Testis (tissue), 2 donors: ENCODE measurements at regions not wholly inside any gene's neighbourhood (a gene's known extent, or its start where the extent isn't known, plus 50 kb on each side); places are given as distances from the start of the nearest gene placed in this dataset.

ENCODE experiments used
- DNase-seq: peaks from one replicate; pipeline ENCODE4 v3.0.0-alpha.2; 2019
- H3K27ac ChIP-seq, 2 donors: fragments of 200-600 bp; sonication (generic); one replicate each; pipeline ENCODE4 v1.5.1; 2019
- H3K27me3 ChIP-seq: fragments of 200-600 bp; sonication (generic); one replicate; pipeline ENCODE4 v1.5.1; 2019
- H3K36me3 ChIP-seq: fragments of 200-600 bp; sonication (generic); one replicate; pipeline ENCODE4 v1.5.1; 2017; ENCODE audit warnings: low read depth; ENCODE audit errors: missing control alignments
- H3K4me1 ChIP-seq: fragments of 200-600 bp; sonication (generic); one replicate; pipeline ENCODE4 v1.5.1; 2019
- H3K4me3 ChIP-seq, 2 donors: fragments of 200-600 bp; sonication (generic); one replicate each; pipeline ENCODE4 v1.5.1; 2017 to 2019
- H3K9me3 ChIP-seq: fragments of 200-600 bp; sonication (generic); one replicate; pipeline ENCODE4 v1.5.1; 2017
- POLR2A ChIP-seq: fragments of 450-650 bp; IDR thresholded peaks from one replicate; pipeline ENCODE4 v1.6.1; 2017; ENCODE audit warnings: antibody characterized with exemption, mild to moderate bottlenecking, moderate library complexity
- WGBS, 2 donors: methylation state at CpG; one replicate each; pipeline ENCODE4 v1.1.5; 2018; 5-methylcytosine and 5-hydroxymethylcytosine counted together
- intact Hi-C: fragments of 100-400 bp; cut with DNase I; formaldehyde crosslinking; loops from one replicate; pipeline ENCODE4 v1.15.1; 2023; ENCODE audit warnings: low total_unique reads
- TF ChIP-seq, protein P1 (sequence below), 3 experiments: fragments of 450-650 bp in 2 of 3; fragments of 200-600 bp in 1 of 3; sonication (generic) in 1 of 3; IDR thresholded peaks; one replicate each; pipeline ENCODE4 v1.5.1; 2016 to 2019; ENCODE audit warnings: antibody characterized with exemption in 3 of 3, mild to moderate bottlenecking in 2 of 3, moderate library complexity in 1 of 3

DNA sequence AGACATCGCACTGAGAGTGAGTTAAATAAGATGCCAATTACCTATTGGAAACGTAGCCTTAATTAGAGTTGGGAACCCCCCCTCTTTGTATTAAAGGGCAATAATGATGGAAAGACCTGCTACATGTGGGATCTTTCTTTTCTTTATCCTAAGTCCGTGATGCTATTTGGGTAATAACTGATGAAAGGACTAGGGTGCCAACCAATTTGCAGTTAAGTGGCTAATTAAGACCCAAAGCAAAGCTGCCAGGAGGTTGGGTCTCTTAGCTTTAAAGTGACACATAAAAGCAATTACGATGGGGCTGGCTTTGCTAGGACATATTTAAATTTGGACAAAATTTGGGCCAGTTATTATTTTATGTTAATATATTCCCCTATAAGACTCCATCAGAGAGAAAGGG lies 728.8 kb downstream of the NR2F1-AS1 start:
- Histone ChIP-seq H3K27ac (no peak overlapping the region), H3K4me1 (no peaks in the 10 kb centered on the region), H3K4me3 (no peak overlapping the region), H3K9me3 (no peaks in the 10 kb centered on the region), H3K36me3 (no peaks in the 10 kb centered on the region), H3K27me3 (no peaks in the 10 kb centered on the region)
- DNase-seq = no peak
- TF ChIP-seq, protein P1, sequence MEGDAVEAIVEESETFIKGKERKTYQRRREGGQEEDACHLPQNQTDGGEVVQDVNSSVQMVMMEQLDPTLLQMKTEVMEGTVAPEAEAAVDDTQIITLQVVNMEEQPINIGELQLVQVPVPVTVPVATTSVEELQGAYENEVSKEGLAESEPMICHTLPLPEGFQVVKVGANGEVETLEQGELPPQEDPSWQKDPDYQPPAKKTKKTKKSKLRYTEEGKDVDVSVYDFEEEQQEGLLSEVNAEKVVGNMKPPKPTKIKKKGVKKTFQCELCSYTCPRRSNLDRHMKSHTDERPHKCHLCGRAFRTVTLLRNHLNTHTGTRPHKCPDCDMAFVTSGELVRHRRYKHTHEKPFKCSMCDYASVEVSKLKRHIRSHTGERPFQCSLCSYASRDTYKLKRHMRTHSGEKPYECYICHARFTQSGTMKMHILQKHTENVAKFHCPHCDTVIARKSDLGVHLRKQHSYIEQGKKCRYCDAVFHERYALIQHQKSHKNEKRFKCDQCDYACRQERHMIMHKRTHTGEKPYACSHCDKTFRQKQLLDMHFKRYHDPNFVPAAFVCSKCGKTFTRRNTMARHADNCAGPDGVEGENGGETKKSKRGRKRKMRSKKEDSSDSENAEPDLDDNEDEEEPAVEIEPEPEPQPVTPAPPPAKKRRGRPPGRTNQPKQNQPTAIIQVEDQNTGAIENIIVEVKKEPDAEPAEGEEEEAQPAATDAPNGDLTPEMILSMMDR (IDR thresholded peaks at IDR 0.05) = no peak
- no peak for TF ChIP-seq POLR2A
- intact Hi-C loops = no loop called here
- WGBS, 2 donors = 68 to 74% methylated on average over 4 of the region's 4 CpGs

DNA sequence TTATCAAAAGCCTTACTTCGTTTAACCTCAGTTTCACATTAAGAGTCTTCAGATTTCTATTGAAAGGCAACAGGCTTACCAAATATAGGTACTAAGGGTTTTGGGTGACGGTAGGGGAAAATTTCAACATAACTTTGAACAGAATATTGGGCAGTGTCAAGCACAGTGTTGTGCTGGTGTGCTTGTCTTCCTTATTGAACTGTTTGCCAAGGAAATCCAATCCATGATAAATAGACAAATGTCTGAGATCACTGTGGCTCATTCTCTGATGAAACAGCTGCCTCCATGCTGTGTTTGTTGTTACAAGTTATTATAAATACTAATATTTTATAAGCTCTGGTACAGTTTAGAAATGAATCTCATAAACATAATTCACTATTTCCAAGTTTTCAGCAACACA lies 730.1 kb downstream of the NR2F1-AS1 start:
- no peak for DNase-seq
- TF ChIP-seq POLR2A = no peak
- TF ChIP-seq, protein P1 (IDR thresholded peaks at IDR 0.05) = no peak
- Histone ChIP-seq H3K9me3 (no peaks in the 10 kb centered on the region), H3K27me3 (no peaks in the 10 kb centered on the region), H3K27ac (no peak overlapping the region), H3K4me1 (no peaks in the 10 kb centered on the region), H3K36me3 (no peaks in the 10 kb centered on the region), H3K4me3 (no peak overlapping the region)
- intact Hi-C loops = no loop called here
- WGBS, 2 donors = 69 to 76% methylated on average over 2 of the region's 2 CpGs

DNA sequence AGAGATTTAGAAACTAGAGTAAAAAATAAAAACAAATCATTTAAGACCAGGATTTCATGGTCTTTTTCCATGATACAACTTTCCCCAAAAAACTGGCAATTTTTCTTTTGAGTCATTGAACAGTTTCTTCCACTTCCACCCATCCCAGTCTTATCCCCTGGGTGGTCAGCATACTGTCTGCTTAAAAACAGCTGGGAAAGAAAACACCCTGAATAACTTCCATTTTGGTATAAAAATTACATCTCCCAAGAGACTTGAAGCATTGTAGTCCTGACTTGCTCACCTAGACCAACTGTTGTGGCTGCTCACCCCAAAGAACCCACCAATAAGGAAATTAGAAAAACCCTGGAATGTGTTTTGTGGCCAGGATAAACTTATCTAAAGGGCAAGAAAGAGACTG lies 731.3 kb downstream of the NR2F1-AS1 start:
- H3K27ac ChIP-seq = no peak overlapping the region

DNA sequence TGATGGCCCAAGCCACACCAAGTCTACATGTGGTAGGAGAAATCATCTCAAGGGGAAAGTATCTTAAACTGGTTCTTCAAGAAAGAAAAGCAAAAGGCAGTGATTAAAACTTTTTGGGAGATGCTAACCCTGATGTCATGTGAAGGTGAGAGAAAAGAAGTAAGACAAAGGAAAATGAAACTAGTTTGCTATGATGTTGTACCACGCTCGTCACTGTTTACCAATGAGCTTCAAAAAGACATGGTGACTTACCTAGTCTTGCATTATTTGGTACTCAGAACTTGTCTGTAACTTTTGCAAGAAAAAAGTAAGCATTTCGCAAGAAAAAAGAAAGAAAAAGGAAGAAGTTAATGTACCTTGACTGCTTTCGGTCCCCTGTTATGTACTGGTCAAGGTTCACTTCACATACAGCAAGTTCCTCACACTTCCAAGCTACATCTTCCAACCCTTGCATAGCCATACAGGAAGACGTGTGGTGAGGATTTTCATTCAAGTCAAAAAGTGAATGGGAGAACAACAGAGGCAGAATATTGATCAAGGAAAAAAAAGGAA lies 739.3 kb downstream of the NR2F1-AS1 start:
- DNase-seq = no peak
- no peaks in the 10 kb centered on the region for H3K4me1 ChIP-seq
- no peak for TF ChIP-seq POLR2A
- TF ChIP-seq, protein P1 (IDR thresholded peaks at IDR 0.05) = no peak
- H3K9me3 ChIP-seq = no peaks in the 10 kb centered on the region
- WGBS, 2 donors = 90 to 92% methylated on average over 5 of the region's 5 CpGs
- H3K36me3 ChIP-seq = no peaks in the 10 kb centered on the region
- H3K27me3 ChIP-seq = no peaks in the 10 kb centered on the region
- intact Hi-C loops = no loop called here
- H3K27ac ChIP-seq = no peak overlapping the region
- H3K4me3 ChIP-seq = no peak overlapping the region

More for the DNA sequence above, 731.3 kb downstream of the NR2F1-AS1 start:
- Histone ChIP-seq H3K9me3 (no peaks in the 10 kb centered on the region), H3K27me3 (no peaks in the 10 kb centered on the region), H3K4me3 (no peak overlapping the region), H3K36me3 (no peaks in the 10 kb centered on the region), H3K4me1 (no peaks in the 10 kb centered on the region)
- no peak for DNase-seq
- intact Hi-C loops = no loop called here
- TF ChIP-seq, protein P1 (IDR thresholded peaks at IDR 0.05) = no peak
- TF ChIP-seq POLR2A = no peak

DNA sequence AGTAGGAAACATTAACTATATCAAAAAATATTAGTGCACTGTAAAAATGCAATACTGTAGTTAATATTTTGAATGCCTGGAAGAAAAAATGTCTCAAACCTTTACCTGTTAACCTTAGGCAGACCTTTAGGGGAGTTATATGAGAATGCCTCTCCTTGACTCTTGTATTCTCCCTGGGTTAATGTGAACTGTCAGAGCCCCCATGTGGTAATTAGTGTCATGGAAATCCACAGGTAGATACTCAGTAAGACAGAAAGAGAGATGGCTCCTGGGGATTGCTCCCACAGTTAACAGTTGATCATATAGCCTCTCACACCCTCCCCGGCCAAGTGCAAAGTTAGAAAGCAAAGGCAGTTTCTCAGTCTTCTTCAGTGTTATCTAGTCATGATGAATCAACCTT lies 742.8 kb downstream of the NR2F1-AS1 start:
- TF ChIP-seq POLR2A = no peak
- TF ChIP-seq, protein P1 (IDR thresholded peaks at IDR 0.05) = no peak
- no peaks in the 10 kb centered on the region for H3K4me1 ChIP-seq
- H3K9me3 ChIP-seq = no peaks in the 10 kb centered on the region
- no peak for DNase-seq
- no peaks in the 10 kb centered on the region for H3K36me3 ChIP-seq
- H3K27me3 ChIP-seq = no peaks in the 10 kb centered on the region
- 88 to 95% methylated on average over 1 of the region's 1 CpG for WGBS, 2 donors
- H3K4me3 ChIP-seq = no peak overlapping the region
- no peak overlapping the region for H3K27ac ChIP-seq
- intact Hi-C loops = no loop called here
